HEK293 (cell line): ENCODE measurements at regions not wholly inside any gene's neighbourhood (a gene's known extent, or its start where the extent isn't known, plus 50 kb on each side); places are given as distances from the start of the nearest gene placed in this dataset.

ENCODE experiments used
- CTCF ChIA-PET: fragments of 350-600 bp; formaldehyde crosslinking; extraction: SDS; loops from one replicate; lab custom pipeline; 2021; ENCODE audit warnings: antibody characterized with exemption; lab: Yijun Ruan, JAX
- POLR2A ChIA-PET: fragments of 300-600 bp; formaldehyde crosslinking; extraction: SDS; loops from one replicate; lab custom pipeline; 2020; ENCODE audit warnings: antibody characterized with exemption, inconsistent platforms; lab: Yijun Ruan, JAX
- H3K27ac ChIP-seq: fragments of 200-500 bp; sonication (Bioruptor generic); 2 replicates; pipeline ENCODE4 v1.5.1; 2014; ENCODE audit warnings: low read depth, low read length, control low read depth, inconsistent platforms; ENCODE audit errors: extremely low read depth
- H3K36me3 ChIP-seq, 2 experiments: fragments of 200-500 bp in 1 of 2; sonication (Bioruptor generic) in 1 of 2; 1 replicate in 1 of 2; 2 replicates in 1 of 2; pipeline ENCODE4 v1.5.1; 2014 to 2017; ENCODE audit warnings: inconsistent platforms in 2 of 2, low read length in 2 of 2; ENCODE audit not compliant: control insufficient read depth in 2 of 2, insufficient read depth in 1 of 2
- H3K4me1 ChIP-seq: fragments of 200-500 bp; sonication (Bioruptor generic); 2 replicates; pipeline ENCODE4 v1.5.1; 2014; ENCODE audit warnings: mild to moderate bottlenecking, low read length, inconsistent platforms; ENCODE audit not compliant: control insufficient read depth, insufficient read depth
- H3K4me3 ChIP-seq: 2 replicates; pipeline ENCODE4 v1.5.1; 2011; ENCODE audit warnings: low read depth, mild to moderate bottlenecking, control low read depth, low read length, moderate library complexity
- H3K9me3 ChIP-seq: fragments of 200-500 bp; sonication (Bioruptor generic); 2 replicates; pipeline ENCODE4 v1.5.1; 2014; ENCODE audit warnings: low read depth, low read length, inconsistent platforms; ENCODE audit not compliant: control insufficient read depth, insufficient read depth
- BCL11A ChIP-seq: fragments of 450-650 bp; formaldehyde crosslinking; IDR thresholded peaks from 2 replicates; pipeline ENCODE4 v1.5.1; 2016; ENCODE audit warnings: low read depth, missing biosample characterization, missing genetic modification characterization
- EGR2 ChIP-seq: fragments of 450-650 bp; formaldehyde crosslinking; IDR thresholded peaks from 2 replicates; pipeline ENCODE4 v1.5.1; 2016; ENCODE audit warnings: low read depth, missing biosample characterization, missing genetic modification characterization
- MEIS1 ChIP-seq: sonication (generic); formaldehyde crosslinking; IDR thresholded peaks from 2 replicates; pipeline ENCODE4 v1.8.1; 2022; ENCODE audit warnings: missing genetic modification reagents, mild to moderate bottlenecking, borderline replicate concordance
- YY2 ChIP-seq: fragments of 450-650 bp; formaldehyde crosslinking; IDR thresholded peaks from 2 replicates; pipeline ENCODE4 v1.5.1; 2016; ENCODE audit warnings: missing biosample characterization, missing genetic modification characterization
- ZBTB10 ChIP-seq: fragments of 450-650 bp; formaldehyde crosslinking; IDR thresholded peaks from 2 replicates; pipeline ENCODE4 v1.5.1; 2016; ENCODE audit warnings: missing biosample characterization, missing genetic modification characterization
- ZFHX2 ChIP-seq: fragments of 450-650 bp; formaldehyde crosslinking; conservative IDR thresholded peaks from 2 replicates; pipeline ENCODE4 v1.5.1; 2016; ENCODE audit warnings: missing biosample characterization, missing genetic modification characterization
- ZNF132 ChIP-seq: fragments of 450-650 bp; formaldehyde crosslinking; IDR thresholded peaks from 2 replicates; pipeline ENCODE4 v1.5.1; 2017; ENCODE audit warnings: missing biosample characterization, missing genetic modification characterization, borderline replicate concordance
- ZNF211 ChIP-seq: fragments of 450-650 bp; formaldehyde crosslinking; IDR thresholded peaks from 2 replicates; pipeline ENCODE4 v1.5.1; 2016; ENCODE audit warnings: low read depth, missing biosample characterization, missing genetic modification characterization
- ZNF335 ChIP-seq: fragments of 450-650 bp; formaldehyde crosslinking; conservative IDR thresholded peaks from 2 replicates; pipeline ENCODE4 v1.5.1; 2016; ENCODE audit warnings: missing biosample characterization, missing genetic modification characterization
- ZNF354C ChIP-seq: fragments of 450-650 bp; formaldehyde crosslinking; IDR thresholded peaks from 2 replicates; pipeline ENCODE4 v1.5.1; 2016; ENCODE audit warnings: missing biosample characterization, missing genetic modification characterization, low read depth, borderline replicate concordance
- ZNF391 ChIP-seq: fragments of 450-650 bp; formaldehyde crosslinking; IDR thresholded peaks from 2 replicates; pipeline ENCODE4 v1.5.1; 2016; ENCODE audit warnings: low read depth, missing biosample characterization, missing genetic modification characterization, borderline replicate concordance
- ZNF501 ChIP-seq: fragments of 450-650 bp; formaldehyde crosslinking; IDR thresholded peaks from 2 replicates; pipeline ENCODE4 v1.5.1; 2016; ENCODE audit warnings: missing biosample characterization, missing genetic modification characterization
- ZNF549 ChIP-seq: fragments of 450-650 bp; IDR thresholded peaks from 2 replicates; pipeline ENCODE4 v1.5.1; 2018; ENCODE audit warnings: missing biosample characterization, missing genetic modification characterization, mild to moderate bottlenecking, inconsistent platforms, moderate library complexity
- ZNF560 ChIP-seq: fragments of 450-650 bp; formaldehyde crosslinking; IDR thresholded peaks from 2 replicates; pipeline ENCODE4 v1.5.1; 2017; ENCODE audit warnings: missing biosample characterization, missing genetic modification characterization, borderline replicate concordance
- ZNF654 ChIP-seq: fragments of 450-650 bp; formaldehyde crosslinking; IDR thresholded peaks from 2 replicates; pipeline ENCODE4 v1.5.1; 2016; ENCODE audit warnings: low read depth, missing biosample characterization, missing genetic modification characterization
- ZNF660 ChIP-seq: fragments of 450-650 bp; IDR thresholded peaks from 2 replicates; pipeline ENCODE4 v1.5.1; 2018; ENCODE audit warnings: missing biosample characterization, mild to moderate bottlenecking, missing genetic modification characterization
- TF ChIP-seq, protein P1 (sequence below): fragments of 450-650 bp; formaldehyde crosslinking; IDR thresholded peaks from 2 replicates; pipeline ENCODE4 v1.5.1; 2016; ENCODE audit warnings: missing biosample characterization, missing genetic modification characterization
- TF ChIP-seq, protein P2 (sequence below): fragments of 450-650 bp; formaldehyde crosslinking; optimal IDR thresholded peaks from 2 replicates; pipeline ENCODE3; 2016; ENCODE audit warnings: missing biosample characterization, mild to moderate bottlenecking, missing genetic modification characterization
- TF ChIP-seq, protein P3 (sequence below): fragments of 450-650 bp; formaldehyde crosslinking; IDR thresholded peaks from 2 replicates; pipeline ENCODE4 v1.5.1; 2016; ENCODE audit warnings: missing biosample characterization, missing genetic modification characterization
- TF ChIP-seq, protein P4 (sequence below): sonication (generic); formaldehyde crosslinking; IDR thresholded peaks from 2 replicates; pipeline ENCODE4 v1.8.1; 2022; ENCODE audit warnings: mild to moderate bottlenecking, moderate library complexity, missing genetic modification reagents

GRCh38 chr18:47749600-47749973, 180.9 kb downstream of the SMAD2 start:
- Histone ChIP-seq H3K9me3 (no peaks in the 10 kb centered on the region), H3K4me3 (no peak overlapping the region), H3K36me3 (no peaks in the 10 kb centered on the region), H3K4me1 (no peaks in the 10 kb centered on the region), H3K27ac (no peak overlapping the region)
- TF ChIP-seq, protein P1, sequence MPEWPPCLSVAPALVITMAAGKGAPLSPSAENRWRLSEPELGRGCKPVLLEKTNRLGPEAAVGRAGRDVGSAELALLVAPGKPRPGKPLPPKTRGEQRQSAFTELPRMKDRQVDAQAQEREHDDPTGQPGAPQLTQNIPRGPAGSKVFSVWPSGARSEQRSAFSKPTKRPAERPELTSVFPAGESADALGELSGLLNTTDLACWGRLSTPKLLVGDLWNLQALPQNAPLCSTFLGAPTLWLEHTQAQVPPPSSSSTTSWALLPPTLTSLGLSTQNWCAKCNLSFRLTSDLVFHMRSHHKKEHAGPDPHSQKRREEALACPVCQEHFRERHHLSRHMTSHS (tag by site-specific recombination) = 0 out of 2 replicates have a peak, but pooled peaks have one; percentile 25
- no peak for TF ChIP-seq ZNF132 (tag by site-specific recombination)
- TF ChIP-seq BCL11A = no peak
- 0 out of 2 replicates have a peak, but pooled peaks have one; percentile 2 for TF ChIP-seq ZBTB10 (tag by site-specific recombination)
- ChIA-PET CTCF (interaction anchor here (0.7 to 2.8 kb wide), 22 partner anchors 39 to 712 kb away, joined by 3 to 86 read pairs (median 5); no protein-coding TSS in a partner anchor), POLR2A (no interaction called here)

DNA sequence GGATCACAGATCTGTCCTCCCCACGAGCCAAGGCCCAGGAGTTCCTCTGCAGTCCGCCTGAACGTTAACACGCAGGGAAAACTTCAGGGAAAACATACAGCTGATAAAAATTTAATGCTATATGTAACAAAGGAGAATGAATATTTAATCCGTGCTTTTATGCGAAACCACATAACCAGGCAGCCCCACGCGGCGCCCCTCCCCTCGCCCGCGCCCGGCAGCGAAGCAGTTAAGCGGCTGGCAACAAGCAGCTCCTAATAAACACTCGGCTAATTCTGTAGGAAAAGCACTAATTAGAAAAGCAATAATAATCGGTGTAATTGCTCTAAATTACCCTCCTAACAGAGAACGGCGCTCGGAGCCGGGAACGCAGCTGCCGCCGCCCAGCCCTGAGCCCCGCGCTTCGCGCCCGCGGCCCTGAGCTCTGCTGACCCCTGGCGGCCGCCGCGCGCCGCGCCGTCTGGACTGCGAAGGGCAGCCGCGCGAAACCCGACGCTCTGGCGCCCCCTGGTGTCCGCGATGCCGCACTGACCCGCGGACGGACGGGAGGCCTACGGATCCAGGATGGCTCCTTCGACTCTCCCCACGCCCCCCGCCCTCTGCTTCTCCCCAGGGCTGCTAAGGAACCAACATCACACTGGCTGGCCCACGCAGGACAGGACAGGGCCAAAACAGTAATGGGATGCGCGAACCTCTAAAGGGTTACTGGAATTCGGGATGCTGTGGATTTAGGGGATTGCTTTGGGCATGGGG, 181.4 kb downstream of the SMAD2 start:
- ChIA-PET POLR2A (no interaction called here), CTCF (interaction anchor here (0.5 to 2.8 kb wide), 102 partner anchors 8 to 1441 kb away, joined by 3 to 86 read pairs (median 4); partner anchors contain the start of gene SKOR2)
- Histone ChIP-seq H3K27ac (no peak overlapping the region), H3K4me3 (peak overlapping the region; percentile 12; the same call in 1 of the 2 replicates), H3K4me1 (no peaks in the 10 kb centered on the region), H3K36me3 (no peaks in the 10 kb centered on the region), H3K9me3 (no peaks in the 10 kb centered on the region)
- peak; percentile 54; the same call in 1 of the 2 replicates for TF ChIP-seq ZNF335 (tag by site-specific recombination)
- no peak for TF ChIP-seq EGR2 (tag by site-specific recombination)
- TF ChIP-seq, protein P2, sequence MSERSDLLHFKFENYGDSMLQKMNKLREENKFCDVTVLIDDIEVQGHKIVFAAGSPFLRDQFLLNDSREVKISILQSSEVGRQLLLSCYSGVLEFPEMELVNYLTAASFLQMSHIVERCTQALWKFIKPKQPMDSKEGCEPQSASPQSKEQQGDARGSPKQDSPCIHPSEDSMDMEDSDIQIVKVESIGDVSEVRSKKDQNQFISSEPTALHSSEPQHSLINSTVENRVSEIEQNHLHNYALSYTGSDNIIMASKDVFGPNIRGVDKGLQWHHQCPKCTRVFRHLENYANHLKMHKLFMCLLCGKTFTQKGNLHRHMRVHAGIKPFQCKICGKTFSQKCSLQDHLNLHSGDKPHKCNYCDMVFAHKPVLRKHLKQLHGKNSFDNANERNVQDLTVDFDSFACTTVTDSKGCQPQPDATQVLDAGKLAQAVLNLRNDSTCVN (tag by site-specific recombination) = peak; percentile 40
- TF ChIP-seq ZNF211 (tag by site-specific recombination) = no peak
- peak; percentile 48 for TF ChIP-seq ZNF654 (tag by site-specific recombination)
- 0 out of 2 replicates have a peak, but pooled peaks have one; percentile 30 for TF ChIP-seq ZBTB10 (tag by site-specific recombination)
- peak; percentile 43 for TF ChIP-seq ZFHX2
- 0 out of 2 replicates have a peak, but pooled peaks have one; percentile 39 for TF ChIP-seq ZNF549 (tag by site-specific recombination)
- TF ChIP-seq ZNF501 (tag by site-specific recombination) = peak; percentile 39; the same call in 1 of the 2 replicates
- TF ChIP-seq, protein P3, sequence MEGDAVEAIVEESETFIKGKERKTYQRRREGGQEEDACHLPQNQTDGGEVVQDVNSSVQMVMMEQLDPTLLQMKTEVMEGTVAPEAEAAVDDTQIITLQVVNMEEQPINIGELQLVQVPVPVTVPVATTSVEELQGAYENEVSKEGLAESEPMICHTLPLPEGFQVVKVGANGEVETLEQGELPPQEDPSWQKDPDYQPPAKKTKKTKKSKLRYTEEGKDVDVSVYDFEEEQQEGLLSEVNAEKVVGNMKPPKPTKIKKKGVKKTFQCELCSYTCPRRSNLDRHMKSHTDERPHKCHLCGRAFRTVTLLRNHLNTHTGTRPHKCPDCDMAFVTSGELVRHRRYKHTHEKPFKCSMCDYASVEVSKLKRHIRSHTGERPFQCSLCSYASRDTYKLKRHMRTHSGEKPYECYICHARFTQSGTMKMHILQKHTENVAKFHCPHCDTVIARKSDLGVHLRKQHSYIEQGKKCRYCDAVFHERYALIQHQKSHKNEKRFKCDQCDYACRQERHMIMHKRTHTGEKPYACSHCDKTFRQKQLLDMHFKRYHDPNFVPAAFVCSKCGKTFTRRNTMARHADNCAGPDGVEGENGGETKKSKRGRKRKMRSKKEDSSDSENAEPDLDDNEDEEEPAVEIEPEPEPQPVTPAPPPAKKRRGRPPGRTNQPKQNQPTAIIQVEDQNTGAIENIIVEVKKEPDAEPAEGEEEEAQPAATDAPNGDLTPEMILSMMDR (tag by site-specific recombination) = peak; percentile 93
- TF ChIP-seq ZNF354C (tag by site-specific recombination) = no peak
- no peak for TF ChIP-seq MEIS1
- TF ChIP-seq, protein P4, sequence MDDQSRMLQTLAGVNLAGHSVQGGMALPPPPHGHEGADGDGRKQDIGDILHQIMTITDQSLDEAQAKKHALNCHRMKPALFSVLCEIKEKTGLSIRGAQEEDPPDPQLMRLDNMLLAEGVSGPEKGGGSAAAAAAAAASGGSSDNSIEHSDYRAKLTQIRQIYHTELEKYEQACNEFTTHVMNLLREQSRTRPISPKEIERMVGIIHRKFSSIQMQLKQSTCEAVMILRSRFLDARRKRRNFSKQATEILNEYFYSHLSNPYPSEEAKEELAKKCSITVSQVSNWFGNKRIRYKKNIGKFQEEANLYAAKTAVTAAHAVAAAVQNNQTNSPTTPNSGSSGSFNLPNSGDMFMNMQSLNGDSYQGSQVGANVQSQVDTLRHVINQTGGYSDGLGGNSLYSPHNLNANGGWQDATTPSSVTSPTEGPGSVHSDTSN (CRISPR knock-in tag) = peak; percentile 62; the same call in 1 of the 2 replicates
- peak; percentile 79 for TF ChIP-seq ZNF660 (tag by site-specific recombination)
- 0 out of 2 replicates have a peak, but pooled peaks have one; percentile 40 for TF ChIP-seq ZNF391 (tag by site-specific recombination)
- peak; percentile 15; the same call in 1 of the 2 replicates for TF ChIP-seq YY2 (tag by site-specific recombination)
- TF ChIP-seq ZNF560 (tag by site-specific recombination) = no peak
